ENCODE measurements at regions not wholly inside any gene's neighbourhood (a gene's known extent, or its start where the extent isn't known, plus 50 kb on each side); places are given as distances from the start of the nearest gene placed in this dataset.

GRCh38 chr19:30694156-30694755 lies 322.1 kb downstream of the ZNF536 start:
- TF ChIP-seq BACH1 (IDR thresholded peaks at IDR 0.05; ENCODE audit: low read length): no peak
- no peak for TF ChIP-seq CEBPB (IDR thresholded peaks at IDR 0.05; ENCODE audit: low read depth, low read length)
- TF ChIP-seq EZH2 (IDR thresholded peaks at IDR 0.05; ENCODE audit: low read depth, low read length, severe bottlenecking): no peak
- TF ChIP-seq HDAC6 (IDR thresholded peaks at IDR 0.05; ENCODE audit: low read depth, low read length): no peak
- no peak for TF ChIP-seq CBX5 (IDR thresholded peaks at IDR 0.05; ENCODE audit: low read depth, low read length)
- no peak overlapping the region for H3K27ac ChIP-seq (ENCODE audit: low read depth, low read length)
- H3K79me1 ChIP-seq (ENCODE audit: low read depth, low read length): 0 out of 2 replicates have a peak, but pooled peaks cover 2% of the 10 kb centered on the region
- H3K14ac ChIP-seq (ENCODE audit: insufficient read length): no peak overlapping the region
- H3K79me2 ChIP-seq (ENCODE audit: control insufficient read depth in 1 of 2, insufficient read depth in 2 of 2, low read length in 2 of 2): no peaks in the 10 kb centered on the region
- H3K4ac ChIP-seq (replicated peaks; ENCODE audit: insufficient read length, low read depth, low read length): no peak overlapping the region
- no peak overlapping the region for H3K56ac ChIP-seq (replicated peaks; ENCODE audit: insufficient read length, low read depth, low read length)
- H4K5ac ChIP-seq (ENCODE audit: insufficient read length, low read depth, low read length): no peak overlapping the region
- DNase-seq (ENCODE audit: low read depth in 1 of 2, low spot score in 2 of 2): no peak
- H2BK12ac ChIP-seq (ENCODE audit: low read depth, low read length): no peak overlapping the region
- peaks cover 0 to 8% (median 6%) of the 10 kb centered on the region in 4 experiments; a peak in 3 of 7 replicates for H3K4me1 ChIP-seq (replicated peaks in 1 of 4; ENCODE audit: control insufficient read depth in 3 of 4, insufficient read depth in 4 of 4, low read length in 3 of 4)
- H3K18ac ChIP-seq (ENCODE audit: extremely low read depth, low read length): no peak overlapping the region
- no peaks in the 10 kb centered on the region for H4K20me1 ChIP-seq (replicated peaks in 1 of 2; ENCODE audit: control insufficient read depth in 1 of 2, insufficient read depth in 2 of 2, low read length in 2 of 2)
- no peaks in the 10 kb centered on the region for H3K9me3 ChIP-seq (ENCODE audit: insufficient read depth in 2 of 2, low read depth in 1 of 2, low read length in 1 of 2)
- 94% methylated on average over 4 of the region's 4 CpGs; no CpG with 5 or more reads in 1 of the 2 experiments for WGBS, 2 experiments (ENCODE audit: extremely low coverage in 1 of 2, insufficient coverage in 1 of 2, insufficient read length in 1 of 2, insufficient replicate concordance in 2 of 2, low coverage in 1 of 2, low lambda C conversion rate in 2 of 2, missing lambda C conversion rate in 1 of 2)
- H2BK5ac ChIP-seq (ENCODE audit: low read depth, low read length): no peak overlapping the region
- no peak overlapping the region for H2BK20ac ChIP-seq (ENCODE audit: low read length)
- no peak overlapping the region for H3K23ac ChIP-seq (ENCODE audit: insufficient read length)
- no peaks in the 10 kb centered on the region for H3K36me3 ChIP-seq (ENCODE audit: control insufficient read depth in 2 of 4, insufficient read depth in 4 of 4, low read length in 3 of 4)
- no peak overlapping the region for H2BK120ac ChIP-seq (replicated peaks; ENCODE audit: low read depth, low read length)
- ChIA-PET POLR2A (ENCODE audit: partially characterized antibody) (interaction anchor here (0.5 to 1.5 kb wide), 2 partner anchors 11 to 26 kb away, joined by 3 to 4 read pairs; no protein-coding TSS in a partner anchor), CTCF (ENCODE audit: partially characterized antibody) (interaction anchor here (0.6 to 5.8 kb wide), 14 partner anchors 8 to 245 kb away, joined by 3 to 41 read pairs (median 10); no protein-coding TSS in a partner anchor)
- H3K23me2 ChIP-seq (ENCODE audit: low read depth, low read length): no peaks in the 10 kb centered on the region
- no peak for FAIRE-seq
- no peaks in the 10 kb centered on the region for H3K27me3 ChIP-seq (replicated peaks in 1 of 4; ENCODE audit: control insufficient read depth in 3 of 4, extremely low read depth in 1 of 4, insufficient read depth in 3 of 4, low read length in 3 of 4)
- H2BK15ac ChIP-seq (ENCODE audit: low read length): no peak overlapping the region
- H3K4me3 ChIP-seq (ENCODE audit: extremely low read depth in 1 of 4, insufficient read depth in 2 of 4, low read depth in 3 of 4, low read length in 4 of 4): no peak overlapping the region
- H4K91ac ChIP-seq (replicated peaks; ENCODE audit: insufficient read length, low read length): no peak overlapping the region
- H3K9ac ChIP-seq (replicated peaks in 1 of 4; ENCODE audit: extremely low read depth in 1 of 4, low read depth in 3 of 4, low read length in 3 of 4): no peak overlapping the region
- no peak overlapping the region for H2AFZ ChIP-seq (ENCODE audit: low read length)
- no peak overlapping the region for H2AK5ac ChIP-seq (ENCODE audit: low read depth, low read length)
- no peak overlapping the region for H4K8ac ChIP-seq (ENCODE audit: extremely low read depth, insufficient read depth, low read length)
- no peak overlapping the region for H3K4me2 ChIP-seq (ENCODE audit: insufficient read depth in 1 of 2, low read depth in 2 of 2, low read length in 2 of 2)
